GM23338 (cell line): ENCODE measurements at regions not wholly inside any gene's neighbourhood (a gene's known extent, or its start where the extent isn't known, plus 50 kb on each side); places are given as distances from the start of the nearest gene placed in this dataset.

Source experiments
- CREB1 ChIP-seq: fragments of 250-450 bp; sonication (Bioruptor Pico); IDR thresholded peaks from 2 replicates; pipeline ENCODE4 v1.5.0; 2020; ENCODE audit warnings: low read depth, mild to moderate bottlenecking, moderate library complexity
- CTCF ChIP-seq, 2 experiments: fragments of 200-600 bp in 1 of 2; sonication (generic) in 1 of 2; conservative IDR thresholded peaks; 2 replicates each; pipeline versions ENCODE4 v1.5.1 to v1.6.1; 2016 to 2017; ENCODE audit warnings: antibody characterized with exemption in 2 of 2, low read depth in 2 of 2, mild to moderate bottlenecking in 2 of 2, moderate library complexity in 1 of 2
- EZH2 ChIP-seq: fragments of 200-600 bp; sonication (generic); IDR thresholded peaks from one replicate; pipeline ENCODE4 v1.8.0; 2017; ENCODE audit warnings: antibody characterized with exemption, mild to moderate bottlenecking, low read depth; ENCODE audit not compliant: unreplicated experiment
- EZH2phosphoT487 ChIP-seq: fragments of 200-600 bp; sonication (generic); IDR thresholded peaks from one replicate; pipeline ENCODE4 v1.8.1; 2018; ENCODE audit warnings: antibody characterized with exemption; ENCODE audit not compliant: unreplicated experiment
- JUNB ChIP-seq: IDR thresholded peaks from one replicate; pipeline ENCODE4 v1.6.1; 2016; ENCODE audit warnings: antibody characterized with exemption; ENCODE audit not compliant: unreplicated experiment
- NANOG ChIP-seq: IDR thresholded peaks from 2 replicates; pipeline ENCODE4 v1.6.1; 2016; ENCODE audit warnings: antibody characterized with exemption, borderline replicate concordance
- POLR2AphosphoS5 ChIP-seq: IDR thresholded peaks from 2 replicates; pipeline ENCODE4 v1.6.1; 2016; ENCODE audit warnings: antibody characterized with exemption, low read depth
- STAT1 ChIP-seq: IDR thresholded peaks from one replicate; pipeline ENCODE4 v1.6.1; 2016; ENCODE audit warnings: antibody characterized with exemption; ENCODE audit not compliant: unreplicated experiment
- ZNF114 ChIP-seq: fragments of 250-450 bp; sonication (Bioruptor Pico); IDR thresholded peaks from 2 replicates; pipeline ENCODE4 v1.5.0; 2020; ENCODE audit warnings: mild to moderate bottlenecking, moderate library complexity
- ZNF331 ChIP-seq: fragments of 250-450 bp; sonication (Bioruptor Pico); IDR thresholded peaks from 2 replicates; pipeline ENCODE4 v1.5.0; 2020; ENCODE audit warnings: low read depth, mild to moderate bottlenecking, moderate library complexity
- TF ChIP-seq, protein P1 (sequence below): IDR thresholded peaks from one replicate; pipeline ENCODE4 v1.6.1; 2018; ENCODE audit warnings: antibody characterized with exemption; ENCODE audit not compliant: unreplicated experiment
- TF ChIP-seq, protein P2 (sequence below): IDR thresholded peaks from 2 replicates; pipeline ENCODE4 v1.6.1; 2016; ENCODE audit warnings: antibody characterized with exemption

- TF ChIP-seq CTCF (conservative IDR thresholded peaks at IDR 0.05; ENCODE audit: low read depth in 2 of 2) (no peak), EZH2phosphoT487 (no peak), EZH2 (no peak), JUNB (no peak), POLR2AphosphoS5 (no peak), NANOG (no peak), ZNF331 (CRISPR knock-in tag) (no peak), STAT1 (no peak), CREB1 (CRISPR knock-in tag) (no peak), ZNF114 (CRISPR knock-in tag) (no peak)
- TF ChIP-seq, protein P1, sequence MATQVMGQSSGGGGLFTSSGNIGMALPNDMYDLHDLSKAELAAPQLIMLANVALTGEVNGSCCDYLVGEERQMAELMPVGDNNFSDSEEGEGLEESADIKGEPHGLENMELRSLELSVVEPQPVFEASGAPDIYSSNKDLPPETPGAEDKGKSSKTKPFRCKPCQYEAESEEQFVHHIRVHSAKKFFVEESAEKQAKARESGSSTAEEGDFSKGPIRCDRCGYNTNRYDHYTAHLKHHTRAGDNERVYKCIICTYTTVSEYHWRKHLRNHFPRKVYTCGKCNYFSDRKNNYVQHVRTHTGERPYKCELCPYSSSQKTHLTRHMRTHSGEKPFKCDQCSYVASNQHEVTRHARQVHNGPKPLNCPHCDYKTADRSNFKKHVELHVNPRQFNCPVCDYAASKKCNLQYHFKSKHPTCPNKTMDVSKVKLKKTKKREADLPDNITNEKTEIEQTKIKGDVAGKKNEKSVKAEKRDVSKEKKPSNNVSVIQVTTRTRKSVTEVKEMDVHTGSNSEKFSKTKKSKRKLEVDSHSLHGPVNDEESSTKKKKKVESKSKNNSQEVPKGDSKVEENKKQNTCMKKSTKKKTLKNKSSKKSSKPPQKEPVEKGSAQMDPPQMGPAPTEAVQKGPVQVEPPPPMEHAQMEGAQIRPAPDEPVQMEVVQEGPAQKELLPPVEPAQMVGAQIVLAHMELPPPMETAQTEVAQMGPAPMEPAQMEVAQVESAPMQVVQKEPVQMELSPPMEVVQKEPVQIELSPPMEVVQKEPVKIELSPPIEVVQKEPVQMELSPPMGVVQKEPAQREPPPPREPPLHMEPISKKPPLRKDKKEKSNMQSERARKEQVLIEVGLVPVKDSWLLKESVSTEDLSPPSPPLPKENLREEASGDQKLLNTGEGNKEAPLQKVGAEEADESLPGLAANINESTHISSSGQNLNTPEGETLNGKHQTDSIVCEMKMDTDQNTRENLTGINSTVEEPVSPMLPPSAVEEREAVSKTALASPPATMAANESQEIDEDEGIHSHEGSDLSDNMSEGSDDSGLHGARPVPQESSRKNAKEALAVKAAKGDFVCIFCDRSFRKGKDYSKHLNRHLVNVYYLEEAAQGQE = no peak
- TF ChIP-seq, protein P2, sequence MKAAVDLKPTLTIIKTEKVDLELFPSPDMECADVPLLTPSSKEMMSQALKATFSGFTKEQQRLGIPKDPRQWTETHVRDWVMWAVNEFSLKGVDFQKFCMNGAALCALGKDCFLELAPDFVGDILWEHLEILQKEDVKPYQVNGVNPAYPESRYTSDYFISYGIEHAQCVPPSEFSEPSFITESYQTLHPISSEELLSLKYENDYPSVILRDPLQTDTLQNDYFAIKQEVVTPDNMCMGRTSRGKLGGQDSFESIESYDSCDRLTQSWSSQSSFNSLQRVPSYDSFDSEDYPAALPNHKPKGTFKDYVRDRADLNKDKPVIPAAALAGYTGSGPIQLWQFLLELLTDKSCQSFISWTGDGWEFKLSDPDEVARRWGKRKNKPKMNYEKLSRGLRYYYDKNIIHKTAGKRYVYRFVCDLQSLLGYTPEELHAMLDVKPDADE = no peak
Measured at GRCh38 chr4:66852843-66853242, 692.5 kb downstream of the CENPC start.
